Epithelial cell of esophagus (primary cell): ENCODE measurements at regions not wholly inside any gene's neighbourhood (a gene's known extent, or its start where the extent isn't known, plus 50 kb on each side); places are given as distances from the start of the nearest gene placed in this dataset.
A peak's percentile ranks its signal among the peaks of the same experiment; 100 is the strongest.

ENCODE experiments used
- DNase-seq: peaks from one replicate; pipeline ENCODE4 v3.0.0; 2010; ENCODE audit warnings: low read depth
- H3K4me3 ChIP-seq: 2 replicates; pipeline ENCODE4 v1.5.1; 2011; ENCODE audit warnings: mild to moderate bottlenecking, low read length, control low read depth
- CTCF ChIP-seq: IDR thresholded peaks from 2 replicates; pipeline ENCODE4 v1.5.1; 2011; ENCODE audit warnings: low read depth, mild to moderate bottlenecking, low read length, control low read depth, inconsistent platforms; ENCODE audit not compliant: insufficient read depth; ENCODE audit errors: missing control alignments

GRCh38 chr3:76097589-76097969 is 312.2 kb upstream of the ZNF717 start:
- DNase-seq, result no peak
- no peak overlapping the region for H3K4me3 ChIP-seq
- no peak for TF ChIP-seq CTCF

- TF ChIP-seq CTCF, result no peak
- no peak overlapping the region for H3K4me3 ChIP-seq
- no peak for DNase-seq
Measured at GRCh38 chr3:76099956-76100355, 314.6 kb upstream of the ZNF717 start.

- peak; percentile 91 for TF ChIP-seq CTCF
- DNase-seq, result peak; percentile 66
- H3K4me3 ChIP-seq, result no peak overlapping the region
Measured at GRCh38 chr3:76107935-76108570, 322.7 kb upstream of the ZNF717 start.

- no peak overlapping the region for H3K4me3 ChIP-seq
- no peak for TF ChIP-seq CTCF
- no peak for DNase-seq
Measured at GRCh38 chr3:76111808-76112207, 326.5 kb upstream of the ZNF717 start.

GRCh38 chr3:76122007-76122406 is 336.7 kb upstream of the ZNF717 start:
- no peak overlapping the region for H3K4me3 ChIP-seq
- no peak for TF ChIP-seq CTCF
- peak; percentile 3 for DNase-seq

- no peak overlapping the region for H3K4me3 ChIP-seq
- DNase-seq, result no peak
- no peak for TF ChIP-seq CTCF
Measured at GRCh38 chr3:76129441-76129840, 344.1 kb upstream of the ZNF717 start.
